Lower leg skin (tissue), 3 donors: ENCODE measurements at regions not wholly inside any gene's neighbourhood (a gene's known extent, or its start where the extent isn't known, plus 50 kb on each side); places are given as distances from the start of the nearest gene placed in this dataset.

Experiments used
- POLR2A ChIP-seq, 2 donors: fragments of 450-650 bp; IDR thresholded peaks; one replicate each; pipeline ENCODE4 v1.6.1; 2016 to 2017; ENCODE audit warnings: antibody characterized with exemption in 2 of 2, mild to moderate bottlenecking in 1 of 2, moderate library complexity in 1 of 2
- TF ChIP-seq, protein P1 (sequence below), 3 donors: fragments of 450-650 bp; IDR thresholded peaks; one replicate each; pipeline ENCODE4 v1.5.1; 2016; ENCODE audit warnings: antibody characterized with exemption in 3 of 3, mild to moderate bottlenecking in 3 of 3, moderate library complexity in 2 of 3

DNA sequence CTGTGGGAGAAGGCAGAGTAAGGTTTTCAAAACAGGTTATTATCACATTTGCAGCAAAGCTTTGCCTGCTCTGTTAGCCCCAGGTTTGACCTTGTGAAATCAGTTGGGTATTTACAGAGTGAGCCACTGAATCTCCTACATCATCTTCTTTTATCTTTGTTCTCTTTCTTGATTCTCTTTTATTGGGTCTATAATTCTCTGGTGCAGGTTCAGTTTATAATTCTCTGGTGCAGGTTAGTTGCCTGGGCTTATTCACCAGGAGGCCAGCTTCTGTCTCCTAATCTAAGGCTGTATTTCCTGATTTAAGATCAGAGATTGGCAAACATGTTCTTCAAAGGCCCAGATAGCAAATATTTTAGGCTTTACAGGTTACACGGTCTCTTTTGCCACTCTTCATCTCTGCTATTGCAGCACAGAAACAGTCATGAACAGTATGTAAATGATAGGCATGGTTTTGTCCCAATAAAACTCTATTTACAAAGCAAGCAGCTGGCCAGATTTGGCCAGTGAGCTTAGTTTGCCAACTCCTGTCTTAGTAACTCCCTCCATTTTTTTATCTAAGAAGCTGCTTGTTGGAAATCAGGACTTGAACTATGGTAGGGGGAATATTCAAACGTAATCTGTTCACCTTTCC, 205.0 kb upstream of the RIMS1 start:
- TF ChIP-seq, protein P1, sequence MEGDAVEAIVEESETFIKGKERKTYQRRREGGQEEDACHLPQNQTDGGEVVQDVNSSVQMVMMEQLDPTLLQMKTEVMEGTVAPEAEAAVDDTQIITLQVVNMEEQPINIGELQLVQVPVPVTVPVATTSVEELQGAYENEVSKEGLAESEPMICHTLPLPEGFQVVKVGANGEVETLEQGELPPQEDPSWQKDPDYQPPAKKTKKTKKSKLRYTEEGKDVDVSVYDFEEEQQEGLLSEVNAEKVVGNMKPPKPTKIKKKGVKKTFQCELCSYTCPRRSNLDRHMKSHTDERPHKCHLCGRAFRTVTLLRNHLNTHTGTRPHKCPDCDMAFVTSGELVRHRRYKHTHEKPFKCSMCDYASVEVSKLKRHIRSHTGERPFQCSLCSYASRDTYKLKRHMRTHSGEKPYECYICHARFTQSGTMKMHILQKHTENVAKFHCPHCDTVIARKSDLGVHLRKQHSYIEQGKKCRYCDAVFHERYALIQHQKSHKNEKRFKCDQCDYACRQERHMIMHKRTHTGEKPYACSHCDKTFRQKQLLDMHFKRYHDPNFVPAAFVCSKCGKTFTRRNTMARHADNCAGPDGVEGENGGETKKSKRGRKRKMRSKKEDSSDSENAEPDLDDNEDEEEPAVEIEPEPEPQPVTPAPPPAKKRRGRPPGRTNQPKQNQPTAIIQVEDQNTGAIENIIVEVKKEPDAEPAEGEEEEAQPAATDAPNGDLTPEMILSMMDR (IDR thresholded peaks at IDR 0.05) = no peak
- TF ChIP-seq POLR2A (IDR thresholded peaks at IDR 0.05) = no peak
